ENCODE measurements at regions not wholly inside any gene's neighbourhood (a gene's known extent, or its start where the extent isn't known, plus 50 kb on each side); places are given as distances from the start of the nearest gene placed in this dataset.

DNA sequence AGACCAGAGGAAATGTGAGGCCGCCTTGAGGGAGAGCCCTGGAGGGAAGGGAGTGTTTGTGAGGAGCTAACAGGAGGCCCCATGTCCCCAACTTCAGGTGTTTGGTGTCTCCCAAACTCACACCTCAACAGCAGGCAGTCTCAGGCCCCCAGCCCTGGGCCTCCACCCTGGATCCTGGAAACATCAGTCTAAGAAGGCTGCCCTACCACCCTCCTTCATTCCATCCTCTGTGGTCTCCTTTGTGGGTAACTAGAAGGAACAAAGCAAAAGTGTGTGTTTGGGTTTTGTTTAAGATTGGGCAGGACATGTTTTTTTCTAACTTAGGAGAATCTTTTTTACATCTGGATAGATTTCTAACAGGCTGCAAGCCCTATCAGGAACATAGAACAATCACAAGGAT is 404.3 kb downstream of the BCL11A start:
- H3K4me3 ChIP-seq (ENCODE audit: low read depth, low read length) = no peak overlapping the region
- no peak for TF ChIP-seq CTCF (IDR thresholded peaks at IDR 0.05; ENCODE audit: insufficient read depth, low read depth, low read length)
- H3K27me3 ChIP-seq (ENCODE audit: control insufficient read depth, insufficient read depth, low read length) = no peaks in the 10 kb centered on the region
- DNase-seq (ENCODE audit: low read depth) = no peak
- ChIA-PET POLR2A (interaction anchor here (0.6 kb wide), 1 partner anchor 1435 kb away, joined by 5 read pairs; no protein-coding TSS in a partner anchor), CTCF (interaction anchor here (1.3 kb wide), 1 partner anchor 401 kb away, joined by 4 read pairs; no protein-coding TSS in a partner anchor)
- H3K36me3 ChIP-seq (ENCODE audit: control insufficient read depth, insufficient read depth, low read length) = no peaks in the 10 kb centered on the region

- H3K36me3 ChIP-seq (ENCODE audit: control insufficient read depth, insufficient read depth, low read length) = no peaks in the 10 kb centered on the region
- ChIA-PET POLR2A (interaction anchor here (0.6 kb wide), 1 partner anchor 1435 kb away, joined by 5 read pairs; no protein-coding TSS in a partner anchor), CTCF (interaction anchor here (1.3 kb wide), 1 partner anchor 401 kb away, joined by 4 read pairs; no protein-coding TSS in a partner anchor)
Measured at GRCh38 chr2:60148716-60149115, 404.7 kb downstream of the BCL11A start.

DNA sequence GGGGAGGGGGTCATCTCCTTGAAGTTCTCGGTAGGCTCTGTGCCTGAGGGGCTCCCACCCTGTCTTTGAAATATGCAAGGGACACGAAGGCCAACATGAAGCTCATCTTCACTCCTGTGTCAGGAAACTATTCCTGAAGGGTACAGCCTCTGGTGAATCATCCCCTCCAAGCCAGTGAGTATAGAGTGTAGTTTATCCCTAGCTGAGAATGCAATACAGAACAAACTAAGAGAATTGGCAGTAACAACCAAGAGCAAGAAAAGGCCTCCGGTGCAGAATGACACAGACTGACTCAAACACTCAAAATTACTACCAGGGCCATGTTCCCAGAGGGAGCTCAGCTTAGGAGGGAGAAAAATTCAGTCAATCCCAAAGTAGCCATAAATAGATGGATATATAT is 413.3 kb downstream of the BCL11A start:
- CTCF ChIA-PET = no interaction called here
- POLR2A ChIA-PET = no interaction called here
- H3K4me3 ChIP-seq (ENCODE audit: low read depth, low read length) = no peak overlapping the region
- no peak for TF ChIP-seq CTCF (IDR thresholded peaks at IDR 0.05; ENCODE audit: insufficient read depth, low read depth, low read length)
- no peaks in the 10 kb centered on the region for H3K27me3 ChIP-seq (ENCODE audit: control insufficient read depth, insufficient read depth, low read length)
- DNase-seq (ENCODE audit: low read depth) = no peak
- no peaks in the 10 kb centered on the region for H3K36me3 ChIP-seq (ENCODE audit: control insufficient read depth, insufficient read depth, low read length)

More at GRCh38 chr2:60148716-60149115, 404.7 kb downstream of the BCL11A start:
- Histone ChIP-seq H3K4me3 (ENCODE audit: low read depth, low read length) (no peak overlapping the region), H3K27me3 (ENCODE audit: control insufficient read depth, insufficient read depth, low read length) (no peaks in the 10 kb centered on the region)
- TF ChIP-seq CTCF (IDR thresholded peaks at IDR 0.05; ENCODE audit: insufficient read depth, low read depth, low read length) = no peak
- no peak for DNase-seq (ENCODE audit: low read depth)

DNA sequence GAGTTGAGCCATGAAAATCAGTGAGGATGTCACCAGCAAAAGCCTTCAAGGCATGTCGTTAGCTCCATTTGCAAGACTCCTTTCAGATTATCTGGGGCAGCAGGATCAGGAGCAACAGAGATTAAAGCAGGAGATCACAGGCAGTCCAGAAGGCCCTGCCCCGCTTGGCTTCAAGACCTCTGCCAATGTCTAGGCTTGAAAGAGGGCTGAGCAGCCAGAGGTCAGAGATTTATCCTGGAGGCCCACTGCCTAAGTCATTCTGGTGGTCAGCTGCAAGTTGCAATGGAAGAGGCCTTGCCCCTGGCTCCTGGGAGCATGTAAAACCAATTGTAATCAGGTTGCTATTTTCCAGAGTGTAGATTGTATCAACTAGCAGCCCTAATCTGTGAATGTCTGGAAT is 416.5 kb downstream of the BCL11A start:
- Histone ChIP-seq H3K4me3 (ENCODE audit: low read depth, low read length) (no peak overlapping the region), H3K27me3 (ENCODE audit: control insufficient read depth, insufficient read depth, low read length) (no peaks in the 10 kb centered on the region), H3K36me3 (ENCODE audit: control insufficient read depth, insufficient read depth, low read length) (no peaks in the 10 kb centered on the region)
- ChIA-PET CTCF (no interaction called here), POLR2A (no interaction called here)
- DNase-seq (ENCODE audit: low read depth) = no peak
- TF ChIP-seq CTCF (IDR thresholded peaks at IDR 0.05; ENCODE audit: insufficient read depth, low read depth, low read length) = no peak

GRCh38 chr2:60127191-60127590 is 426.3 kb downstream of the BCL11A start:
- CTCF ChIA-PET = no interaction called here
- POLR2A ChIA-PET = no interaction called here
- H3K27me3 ChIP-seq (ENCODE audit: control insufficient read depth, insufficient read depth, low read length) = no peaks in the 10 kb centered on the region

More at GRCh38 chr2:60127191-60127590, 426.3 kb downstream of the BCL11A start:
- Histone ChIP-seq H3K4me3 (ENCODE audit: low read depth, low read length) (no peak overlapping the region), H3K36me3 (ENCODE audit: control insufficient read depth, insufficient read depth, low read length) (no peaks in the 10 kb centered on the region)
- no peak for TF ChIP-seq CTCF (IDR thresholded peaks at IDR 0.05; ENCODE audit: insufficient read depth, low read depth, low read length)
- no peak for DNase-seq (ENCODE audit: low read depth)
